K562 (cell line): ENCODE measurements at regions not wholly inside any gene's neighbourhood (a gene's known extent, or its start where the extent isn't known, plus 50 kb on each side); places are given as distances from the start of the nearest gene placed in this dataset.

Experiments
- ATAC-seq: fragments of 200-7000 bp; cut with Tn5 transposase; 3 replicates; pipeline ENCODE4 v1.9.1; 2020; ENCODE audit warnings: moderate library complexity
- BruUV-seq: library from RNA; stranded (reverse); fragments of 400-500 nt; replicated peaks from 2 replicates; lab custom pipeline; 2021; lab: Mats Ljungman, UMichigan
- CTCF ChIA-PET: fragments of 300-600 bp; formaldehyde crosslinking; extraction: SDS; loops from one replicate; lab custom pipeline; 2021; ENCODE audit warnings: low intra/inter-chr PET ratio; lab: Yijun Ruan, JAX
- POLR2A ChIA-PET: fragments of 300-600, 350-650 bp; sonication (Branson Sonifier 250); formaldehyde crosslinking; extraction: SDS; loops from one replicate; lab custom pipeline; 2021; ENCODE audit warnings: antibody characterized with exemption, inconsistent platforms; lab: Yijun Ruan, JAX
- DNase-seq, 4 experiments: peaks; one replicate each; pipeline versions ENCODE4 v3.0.0 to v3.0.0-alpha.2; 2011 to 2018; ENCODE audit warnings: low spot score in 3 of 4, mixed read lengths in 3 of 4; ENCODE audit errors: extremely low read depth in 1 of 4
- FAIRE-seq: peaks from 2 replicates; lab custom pipeline; 2011; peaks lifted over from hg19 to GRCh38; lab: Jason Lieb, UNC
- H2AFZ ChIP-seq: 2 replicates; pipeline ENCODE4 v1.6.0; 2011; ENCODE audit warnings: low read depth, low read length, control low read depth, inconsistent platforms
- H3K27ac ChIP-seq: fragments of 200-600 bp; 3 replicates; pipeline ENCODE4 v1.8.0; 2011; ENCODE audit warnings: low read depth, mild to moderate bottlenecking, control low read depth, inconsistent platforms, low read length, moderate library complexity, mixed read lengths; ENCODE audit errors: extremely low read depth
- H3K27me3 ChIP-seq, 2 experiments: fragments of 300-600 bp in 1 of 2; 2 replicates in 1 of 2; 3 replicates in 1 of 2; pipeline versions ENCODE4 v1.6.0 to v1.8.0; 2011; ENCODE audit warnings: inconsistent platforms in 2 of 2, low read length in 2 of 2, mild to moderate bottlenecking in 1 of 2, mixed read lengths in 1 of 2, moderate library complexity in 1 of 2; ENCODE audit not compliant: control insufficient read depth in 2 of 2, insufficient read depth in 2 of 2
- H3K36me3 ChIP-seq: fragments of 300-600 bp; 3 replicates; pipeline ENCODE4 v1.8.0; 2011; ENCODE audit warnings: mild to moderate bottlenecking, low read length, inconsistent platforms; ENCODE audit not compliant: control insufficient read depth, insufficient read depth
- H3K4me1 ChIP-seq, 2 experiments: fragments of 200-600 bp in 1 of 2; replicated peaks in 1 of 2; 2 replicates in 1 of 2; 3 replicates in 1 of 2; pipeline versions ENCODE4 v1.5.1 to v1.8.0; 2011; ENCODE audit warnings: inconsistent platforms in 2 of 2, low read length in 2 of 2, mild to moderate bottlenecking in 1 of 2, mixed read lengths in 1 of 2, moderate library complexity in 1 of 2; ENCODE audit not compliant: control insufficient read depth in 2 of 2, insufficient read depth in 2 of 2
- H3K4me2 ChIP-seq: 2 replicates; pipeline ENCODE4 v1.6.1; 2011; ENCODE audit warnings: low read length, control low read depth, inconsistent platforms, mixed read lengths; ENCODE audit not compliant: insufficient read depth
- H3K4me3 ChIP-seq: fragments of 200-600 bp; sonication (generic), shearing (Covaris generic); 2 replicates; pipeline ENCODE4 v1.5.1; 2016; ENCODE audit warnings: control low read depth, inconsistent platforms
- H3K79me2 ChIP-seq: fragments of 200-600 bp; 3 replicates; pipeline ENCODE4 v1.8.0; 2011; ENCODE audit warnings: low read length, inconsistent platforms; ENCODE audit not compliant: control insufficient read depth, insufficient read depth
- H3K9ac ChIP-seq, 2 experiments: 2 replicates each; pipeline versions ENCODE4 v1.6.0 to v1.6.1; 2011; ENCODE audit warnings: low read depth in 2 of 2, low read length in 2 of 2, control low read depth in 1 of 2, inconsistent platforms in 1 of 2, mild to moderate bottlenecking in 1 of 2, mixed read lengths in 1 of 2; ENCODE audit not compliant: insufficient read depth in 1 of 2
- H3K9me1 ChIP-seq: one replicate; pipeline ENCODE4 v1.6.0; 2011; ENCODE audit warnings: inconsistent platforms, mild to moderate bottlenecking, low read length, moderate library complexity; ENCODE audit not compliant: control insufficient read depth, insufficient read depth
- H3K9me3 ChIP-seq: replicated peaks from 2 replicates; pipeline ENCODE4 v1.5.1; 2011; ENCODE audit warnings: low read depth, low read length, inconsistent platforms; ENCODE audit not compliant: control insufficient read depth, insufficient read depth
- H4K20me1 ChIP-seq: replicated peaks from 2 replicates; pipeline ENCODE4 v1.6.1; 2011; ENCODE audit warnings: low read length, inconsistent platforms, mixed read lengths; ENCODE audit not compliant: control insufficient read depth, insufficient read depth
- ATF6 ChIP-seq: sonication (generic); formaldehyde crosslinking; IDR thresholded peaks from 2 replicates; pipeline ENCODE4 v1.4.0; 2020; ENCODE audit warnings: mild to moderate bottlenecking, missing genetic modification reagents
- ERF ChIP-seq: fragments of 450-650 bp; formaldehyde crosslinking; IDR thresholded peaks from 2 replicates; pipeline ENCODE4 v1.4.0; 2020; ENCODE audit warnings: mild to moderate bottlenecking, mixed read lengths
- FOXM1 ChIP-seq, 2 experiments: fragments of 450-650 bp in 1 of 2; sonication (generic) in 1 of 2; formaldehyde crosslinking in 1 of 2; IDR thresholded peaks; 2 replicates each; pipeline versions ENCODE4 v1.6.1 to v1.9.0; 2017 to 2022; ENCODE audit warnings: low read depth in 2 of 2, mild to moderate bottlenecking in 2 of 2, missing genetic modification reagents in 1 of 2, moderate library complexity in 1 of 2
- GTF2E2 ChIP-seq: fragments of 200-800 bp; sonication (Bioruptor generic); IDR thresholded peaks from 2 replicates; pipeline ENCODE4 v1.6.1; 2016; ENCODE audit warnings: missing genetic modification characterization, missing compliant biosample characterization
- HEY1 ChIP-seq: fragments of 250-450 bp; sonication (Bioruptor Pico); IDR thresholded peaks from 2 replicates; pipeline ENCODE4 v1.5.0; 2020; ENCODE audit warnings: mild to moderate bottlenecking, moderate library complexity, borderline replicate concordance
- HNRNPLL ChIP-seq: fragments of 200-400 bp; formaldehyde crosslinking; IDR thresholded peaks from 2 replicates; pipeline ENCODE4 v1.6.1; 2017; ENCODE audit warnings: low read length, low read depth, mild to moderate bottlenecking; ENCODE audit not compliant: poor library complexity, severe bottlenecking
- MIER1 ChIP-seq: fragments of 450-650 bp; IDR thresholded peaks from 2 replicates; pipeline ENCODE4 v1.6.1; 2016; ENCODE audit warnings: antibody characterized with exemption, mild to moderate bottlenecking, low read depth
- MITF ChIP-seq: IDR thresholded peaks from 2 replicates; pipeline ENCODE4 v1.6.1; 2014; ENCODE audit warnings: antibody characterized with exemption
- MLLT1 ChIP-seq, 2 experiments: fragments of 450-650 bp; IDR thresholded peaks; 2 replicates each; pipeline ENCODE4 v1.6.1; 2016
- PATZ1 ChIP-seq: fragments of 250-450 bp; sonication (Bioruptor Pico); IDR thresholded peaks from 2 replicates; pipeline ENCODE4 v1.5.0; 2020; ENCODE audit warnings: mild to moderate bottlenecking, borderline replicate concordance
- PML ChIP-seq: IDR thresholded peaks from 2 replicates; pipeline ENCODE4 v1.6.1; 2012; ENCODE audit warnings: low read length, inconsistent platforms
- SLC30A9 ChIP-seq: fragments of 250-450 bp; sonication (Bioruptor Pico); IDR thresholded peaks from 2 replicates; pipeline ENCODE4 v1.8.0; 2022; ENCODE audit warnings: mild to moderate bottlenecking, moderate library complexity
- SMARCC2 ChIP-seq: fragments of 450-650 bp; IDR thresholded peaks from 2 replicates; pipeline ENCODE4 v1.6.1; 2017; ENCODE audit warnings: antibody characterized with exemption, moderate library complexity, mild to moderate bottlenecking, low read depth
- SRF ChIP-seq, 2 experiments: fragments of 250-450, 450-650 bp in 1 of 2; sonication (Bioruptor Pico) in 1 of 2; sonication (generic) in 1 of 2; formaldehyde crosslinking; IDR thresholded peaks; 2 replicates each; pipeline versions ENCODE4 v1.5.0 to v1.5.1; 2020 to 2022; ENCODE audit warnings: mild to moderate bottlenecking in 1 of 2, missing genetic modification reagents in 1 of 2
- TCF3 ChIP-seq: sonication (generic); formaldehyde crosslinking; IDR thresholded peaks from 2 replicates; pipeline ENCODE4 v1.4.0; 2020; ENCODE audit warnings: mild to moderate bottlenecking, missing genetic modification reagents
- TFAM ChIP-seq: fragments of 250-450 bp; sonication (Bioruptor Pico); conservative IDR thresholded peaks from 2 replicates; pipeline ENCODE4 v1.5.0; 2021; ENCODE audit warnings: mild to moderate bottlenecking, moderate library complexity
- ZNF263 ChIP-seq: sonication (generic); formaldehyde crosslinking; IDR thresholded peaks from 2 replicates; pipeline ENCODE4 v1.8.0; 2022; ENCODE audit warnings: mild to moderate bottlenecking, missing genetic modification reagents, borderline replicate concordance
- ZNF583 ChIP-seq: fragments of 250-450 bp; sonication (Bioruptor Pico); IDR thresholded peaks from 2 replicates; pipeline ENCODE4 v1.4.0; 2020
- WGBS: fragments of 100-300 bp; shearing (Covaris generic); methylation state at CpG from one replicate; pipeline ENCODE4 v1.1.6; 2016; ENCODE audit warnings: low coverage, mixed read lengths; ENCODE audit not compliant: insufficient coverage; ENCODE audit errors: missing lambda C conversion rate; 5-methylcytosine and 5-hydroxymethylcytosine counted together
- in situ Hi-C: fragments of 300-500 bp; cut with MboI; formaldehyde crosslinking; loops from 4 replicates; pipeline ENCODE4 v1.15.0; 2018; ENCODE audit warnings: inconsistent platforms, mixed read lengths
- intact Hi-C: fragments of 100-400 bp; cut with micrococcal nuclease; formaldehyde crosslinking; loops from 2 replicates; pipeline ENCODE4 v1.14.2; 2022

- Histone ChIP-seq H3K36me3 (no peaks in the 10 kb centered on the region), H3K9me3 (no peaks in the 10 kb centered on the region), H3K79me2 (no peaks in the 10 kb centered on the region), H3K27me3 (no peaks in the 10 kb centered on the region), H2AFZ (no peak overlapping the region), H3K4me1 (no peaks in the 10 kb centered on the region), H3K4me3 (no peak overlapping the region), H3K9me1 (no peaks in the 10 kb centered on the region), H4K20me1 (no peaks in the 10 kb centered on the region), H3K27ac (no peak overlapping the region), H3K4me2 (no peak overlapping the region), H3K9ac (no peak overlapping the region)
- in situ Hi-C loops, result no loop called here
- TF ChIP-seq MIER1, result no peak
- TF ChIP-seq SLC30A9, result no peak
- TF ChIP-seq TFAM, result no peak
- no peak for TF ChIP-seq HEY1 (CRISPR knock-in tag)
- no peak for TF ChIP-seq HNRNPLL
- no peak for TF ChIP-seq TCF3 (CRISPR knock-in tag)
- no peak for TF ChIP-seq PML
- no peak for TF ChIP-seq ATF6 (CRISPR knock-in tag)
- TF ChIP-seq ERF (CRISPR knock-in tag), result no peak
- no peak for TF ChIP-seq MITF
- TF ChIP-seq SMARCC2, result no peak
- no peak for TF ChIP-seq SRF (CRISPR knock-in tag; IDR thresholded peaks at IDR 0.05)
- no peak for TF ChIP-seq ZNF263 (CRISPR knock-in tag)
- no peak for TF ChIP-seq FOXM1 (IDR thresholded peaks at IDR 0.05; ENCODE audit: low read depth)
- TF ChIP-seq FOXM1 (CRISPR knock-in tag; IDR thresholded peaks at IDR 0.05; ENCODE audit: low read depth), result no peak
- no peak for TF ChIP-seq ZNF583 (CRISPR knock-in tag)
- TF ChIP-seq MLLT1 (IDR thresholded peaks at IDR 0.05), result no peak
- TF ChIP-seq GTF2E2 (tag), result no peak
- TF ChIP-seq PATZ1 (CRISPR knock-in tag), result no peak
- no TSS peak for BruUV-seq
- intact Hi-C loops, result no loop called here
- ATAC-seq, result no peak
- POLR2A ChIA-PET, result no interaction called here
- no peak for DNase-seq
- CTCF ChIA-PET, result no interaction called here
- no peak for FAIRE-seq
- WGBS, result 0% methylated on average over 3 of the region's 3 CpGs
These were observed 1021.2 kb downstream of the NR2F1-AS1 start for GRCh38 chr5:92559781-92560180.
